WTC11 (cell line): ENCODE measurements at regions not wholly inside any gene's neighbourhood (a gene's known extent, or its start where the extent isn't known, plus 50 kb on each side); places are given as distances from the start of the nearest gene placed in this dataset.
"Not testable (repeated sequence)": the region's sequence is repeated elsewhere in the genome, so short reads cannot be mapped to it uniquely, and the experiment has no call there.

ENCODE experiments used
- ATAC-seq: fragments of 200-7000 bp; cut with Tn5 transposase; 2 replicates; pipeline ENCODE4 v1.10.0; 2021; ENCODE audit warnings: mild to moderate bottlenecking, moderate library complexity
- CTCF ChIA-PET: fragments of 300-600 bp; sonication (Branson Sonifier 250); formaldehyde crosslinking; loops from one replicate; lab custom pipeline; 2021; ENCODE audit warnings: antibody characterized with exemption; lab: Charles Lee
- POLR2A ChIA-PET: fragments of 350-600 bp; sonication (Branson Sonifier 250); formaldehyde crosslinking; loops from one replicate; lab custom pipeline; 2021; ENCODE audit warnings: antibody characterized with exemption; lab: Charles Lee
- DNase-seq: peaks from one replicate; pipeline ENCODE4 v3.0.0; 2021; ENCODE audit warnings: low spot score
- H3K27ac Mint-ChIP-seq: 2 replicates; pipeline ENCODE4 v1.8.0; 2021; ENCODE audit warnings: mixed read lengths
- H3K27me3 Mint-ChIP-seq: 2 replicates; pipeline ENCODE4 v1.8.0; 2021; ENCODE audit warnings: low read depth, mild to moderate bottlenecking, moderate library complexity, mixed read lengths
- H3K36me3 Mint-ChIP-seq: 2 replicates; pipeline ENCODE4 v1.8.0; 2021; ENCODE audit warnings: mixed read lengths
- H3K4me1 Mint-ChIP-seq: 2 replicates; pipeline ENCODE4 v1.8.0; 2022; ENCODE audit warnings: mixed read lengths
- H3K4me3 Mint-ChIP-seq: 2 replicates; pipeline ENCODE4 v1.8.0; 2021; ENCODE audit warnings: mild to moderate bottlenecking, moderate library complexity, mixed read lengths
- H3K9me3 Mint-ChIP-seq: 2 replicates; pipeline ENCODE4 v1.8.0; 2021; ENCODE audit warnings: mixed read lengths
- EMX1 ChIP-seq: fragments of 250-450 bp; sonication (Bioruptor Pico); IDR thresholded peaks from 2 replicates; pipeline ENCODE4 v1.8.0; 2021; ENCODE audit warnings: mild to moderate bottlenecking
- FOXJ3 ChIP-seq: sonication (generic); formaldehyde crosslinking; IDR thresholded peaks from 2 replicates; pipeline ENCODE4 v1.9.0; 2021; ENCODE audit warnings: missing genetic modification reagents, mild to moderate bottlenecking, borderline replicate concordance
- FOXK1 ChIP-seq: sonication (generic); formaldehyde crosslinking; IDR thresholded peaks from 2 replicates; pipeline ENCODE4 v1.8.0; 2022; ENCODE audit warnings: mild to moderate bottlenecking, moderate library complexity, missing genetic modification reagents
- GRHL2 ChIP-seq: fragments of 250-450 bp; sonication (Bioruptor Pico); IDR thresholded peaks from 2 replicates; pipeline ENCODE4 v1.8.0; 2022; ENCODE audit warnings: mild to moderate bottlenecking, moderate library complexity; ENCODE audit not compliant: insufficient replicate concordance, severe bottlenecking
- IRF2 ChIP-seq: sonication (generic); formaldehyde crosslinking; IDR thresholded peaks from 2 replicates; pipeline ENCODE4 v1.8.0; 2022; ENCODE audit warnings: low read depth, missing genetic modification reagents, borderline replicate concordance
- RORB ChIP-seq: fragments of 250-450 bp; sonication (Bioruptor Pico); IDR thresholded peaks from 2 replicates; pipeline ENCODE4 v1.9.0; 2021; ENCODE audit warnings: mild to moderate bottlenecking
- SMAD3 ChIP-seq: sonication (generic); formaldehyde crosslinking; IDR thresholded peaks from 2 replicates; pipeline ENCODE4 v1.8.0; 2022; ENCODE audit warnings: missing genetic modification reagents, mild to moderate bottlenecking, borderline replicate concordance
- SOX15 ChIP-seq: fragments of 250-450 bp; sonication (Bioruptor Pico); IDR thresholded peaks from 2 replicates; pipeline ENCODE4 v1.9.0; 2021; ENCODE audit warnings: mild to moderate bottlenecking
- ZNF121 ChIP-seq: sonication (generic); formaldehyde crosslinking; IDR thresholded peaks from 2 replicates; pipeline ENCODE4 v1.8.0; 2023; ENCODE audit warnings: missing genetic modification reagents
- ZNF263 ChIP-seq: sonication (generic); formaldehyde crosslinking; IDR thresholded peaks from 2 replicates; pipeline ENCODE4 v1.8.1; 2022; ENCODE audit warnings: low read depth, mild to moderate bottlenecking, moderate library complexity, missing genetic modification reagents
- ZNF317 ChIP-seq: sonication (generic); formaldehyde crosslinking; IDR thresholded peaks from 2 replicates; pipeline ENCODE4 v1.8.1; 2023; ENCODE audit warnings: low read depth, mild to moderate bottlenecking, moderate library complexity, missing genetic modification reagents, borderline replicate concordance
- ZNF396 ChIP-seq: fragments of 250-450 bp; sonication (Bioruptor Pico); IDR thresholded peaks from 2 replicates; pipeline ENCODE4 v1.8.0; 2021; ENCODE audit warnings: mild to moderate bottlenecking, moderate library complexity, borderline replicate concordance
- ZNF416 ChIP-seq: fragments of 250-450 bp; sonication (Bioruptor Pico); IDR thresholded peaks from 2 replicates; pipeline ENCODE4 v1.9.0; 2021; ENCODE audit warnings: mild to moderate bottlenecking, inconsistent platforms
- TF ChIP-seq, protein P1 (sequence below): sonication (generic); formaldehyde crosslinking; IDR thresholded peaks from 2 replicates; pipeline ENCODE4 v1.8.1; 2023; ENCODE audit warnings: mild to moderate bottlenecking, moderate library complexity, missing genetic modification reagents
- TF ChIP-seq, protein P2 (sequence below): sonication (generic); formaldehyde crosslinking; IDR thresholded peaks from 2 replicates; pipeline ENCODE4 v1.8.0; 2022; ENCODE audit warnings: mild to moderate bottlenecking, missing genetic modification reagents
- TF ChIP-seq, protein P3 (sequence below): sonication (generic); formaldehyde crosslinking; IDR thresholded peaks from 2 replicates; pipeline ENCODE4 v1.8.0; 2022; ENCODE audit warnings: mild to moderate bottlenecking, missing genetic modification reagents
- TF ChIP-seq, protein P4 (sequence below): sonication (generic); formaldehyde crosslinking; IDR thresholded peaks from 2 replicates; pipeline ENCODE4 v1.8.1; 2022; ENCODE audit warnings: missing genetic modification reagents, borderline replicate concordance
- TF ChIP-seq, protein P5 (sequence below): sonication (generic); formaldehyde crosslinking; IDR thresholded peaks from 2 replicates; pipeline ENCODE4 v1.8.0; 2023; ENCODE audit warnings: missing genetic modification reagents
- TF ChIP-seq, protein P6 (sequence below): sonication (generic); formaldehyde crosslinking; IDR thresholded peaks from 2 replicates; pipeline ENCODE4 v1.8.1; 2023; ENCODE audit warnings: mild to moderate bottlenecking, missing genetic modification reagents, moderate library complexity
- TF ChIP-seq, protein P7 (sequence below): sonication (generic); formaldehyde crosslinking; IDR thresholded peaks from 2 replicates; pipeline ENCODE4 v1.8.1; 2023; ENCODE audit warnings: mild to moderate bottlenecking, missing genetic modification reagents
- TF ChIP-seq, protein P8 (sequence below): fragments of 200-600 bp; IDR thresholded peaks from 2 replicates; pipeline ENCODE4 v1.8.0; 2022; ENCODE audit warnings: antibody characterized with exemption

DNA sequence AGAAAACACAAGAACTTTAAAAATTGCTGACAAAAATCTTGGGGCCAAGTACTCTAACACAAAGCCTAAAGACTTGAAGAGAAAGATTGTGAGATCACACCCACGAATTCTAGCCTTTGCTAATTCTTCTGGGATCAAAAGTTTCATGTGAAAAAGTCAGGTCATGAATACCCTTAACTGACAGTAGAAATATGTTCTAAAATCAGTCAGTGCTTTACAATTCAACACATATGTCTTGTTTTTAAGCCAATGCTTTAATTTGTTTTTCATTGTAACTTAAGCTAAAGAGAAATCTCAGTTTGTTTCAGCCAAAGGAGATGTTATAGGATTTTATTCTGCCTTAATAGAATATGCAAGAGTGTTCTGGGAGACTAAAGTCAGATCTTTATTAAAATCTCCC lies 78.2 kb upstream of the PLEKHG1 start:
- DNase-seq: no peak
- CTCF ChIA-PET: no interaction called here
- TF ChIP-seq, protein P1, sequence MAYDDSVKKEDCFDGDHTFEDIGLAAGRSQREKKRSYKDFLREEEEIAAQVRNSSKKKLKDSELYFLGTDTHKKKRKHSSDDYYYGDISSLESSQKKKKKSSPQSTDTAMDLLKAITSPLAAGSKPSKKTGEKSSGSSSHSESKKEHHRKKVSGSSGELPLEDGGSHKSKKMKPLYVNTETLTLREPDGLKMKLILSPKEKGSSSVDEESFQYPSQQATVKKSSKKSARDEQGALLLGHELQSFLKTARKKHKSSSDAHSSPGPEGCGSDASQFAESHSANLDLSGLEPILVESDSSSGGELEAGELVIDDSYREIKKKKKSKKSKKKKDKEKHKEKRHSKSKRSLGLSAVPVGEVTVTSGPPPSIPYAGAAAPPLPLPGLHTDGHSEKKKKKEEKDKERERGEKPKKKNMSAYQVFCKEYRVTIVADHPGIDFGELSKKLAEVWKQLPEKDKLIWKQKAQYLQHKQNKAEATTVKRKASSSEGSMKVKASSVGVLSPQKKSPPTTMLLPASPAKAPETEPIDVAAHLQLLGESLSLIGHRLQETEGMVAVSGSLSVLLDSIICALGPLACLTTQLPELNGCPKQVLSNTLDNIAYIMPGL (CRISPR knock-in tag): no peak
- TF ChIP-seq, protein P2, sequence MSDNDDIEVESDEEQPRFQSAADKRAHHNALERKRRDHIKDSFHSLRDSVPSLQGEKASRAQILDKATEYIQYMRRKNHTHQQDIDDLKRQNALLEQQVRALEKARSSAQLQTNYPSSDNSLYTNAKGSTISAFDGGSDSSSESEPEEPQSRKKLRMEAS (CRISPR knock-in tag): no peak
- no peak for TF ChIP-seq IRF2 (CRISPR knock-in tag)
- no peak for TF ChIP-seq ZNF263 (CRISPR knock-in tag)
- no peak for TF ChIP-seq ZNF121 (CRISPR knock-in tag)
- no peak for TF ChIP-seq EMX1
- no peak for TF ChIP-seq ZNF416 (CRISPR knock-in tag)
- H3K27me3 Mint-ChIP-seq: no peaks in the 10 kb centered on the region; the same call in 1 of the 2 replicates
- peaks cover 8% of the 10 kb centered on the region for H3K4me1 Mint-ChIP-seq
- H3K4me3 Mint-ChIP-seq: no peak overlapping the region
- peaks cover 11% of the 10 kb centered on the region for H3K36me3 Mint-ChIP-seq
- H3K9me3 Mint-ChIP-seq: peaks cover 29% of the 10 kb centered on the region
- ATAC-seq: no peak
- no peak overlapping the region for H3K27ac Mint-ChIP-seq
- POLR2A ChIA-PET: no interaction called here

DNA sequence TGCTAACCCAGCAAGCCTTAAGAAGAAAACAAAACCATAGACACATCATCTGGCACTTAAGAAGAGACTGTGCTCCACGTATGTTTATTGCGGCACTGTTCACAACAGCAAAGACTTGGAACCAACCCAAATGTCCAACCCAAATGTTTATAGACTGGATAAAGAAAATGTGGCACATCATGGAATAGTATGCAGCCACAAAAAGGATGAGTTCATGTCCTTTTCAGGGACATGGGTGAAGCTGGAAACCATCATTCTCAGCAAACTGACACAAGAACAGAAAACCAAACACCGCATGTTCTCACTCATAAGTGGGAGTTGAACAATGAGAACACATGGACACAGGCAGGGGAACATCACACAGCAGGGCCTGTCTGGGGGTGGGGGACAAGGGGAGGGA lies 76.5 kb upstream of the PLEKHG1 start:
- peaks cover 20% of the 10 kb centered on the region for H3K36me3 Mint-ChIP-seq
- CTCF ChIA-PET, H3K27ac Mint-ChIP-seq, H3K4me1 Mint-ChIP-seq, ATAC-seq, H3K27me3 Mint-ChIP-seq, POLR2A ChIA-PET, H3K4me3 Mint-ChIP-seq, DNase-seq: not testable (repeated sequence)
- peaks cover 39% of the 10 kb centered on the region for H3K9me3 Mint-ChIP-seq

DNA sequence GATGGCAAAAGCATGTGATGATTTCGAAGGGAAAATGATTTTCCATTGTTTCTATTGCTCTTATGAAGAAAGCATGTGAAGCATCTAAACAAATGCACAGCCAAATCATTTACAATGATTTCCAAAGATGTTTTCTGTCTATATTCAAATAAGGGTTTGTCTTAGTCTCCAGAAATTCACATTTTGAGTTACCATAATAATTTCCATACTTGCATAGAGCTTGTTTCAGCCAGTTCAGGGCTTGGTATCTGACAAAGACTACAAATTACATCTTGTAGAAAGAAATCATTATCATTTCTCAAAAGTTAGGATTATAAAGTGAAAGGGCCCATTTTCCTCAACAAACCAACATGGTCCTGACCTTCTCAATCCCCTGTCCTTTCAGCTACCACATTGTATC lies 74.4 kb upstream of the PLEKHG1 start:
- H3K36me3 Mint-ChIP-seq: peaks cover 20% of the 10 kb centered on the region
- H3K27ac Mint-ChIP-seq: no peak overlapping the region
- CTCF ChIA-PET: no interaction called here
- no peak overlapping the region for H3K4me3 Mint-ChIP-seq
- DNase-seq (no peak), ATAC-seq (no peak)
- POLR2A ChIA-PET: no interaction called here
- H3K4me1 Mint-ChIP-seq: peaks cover 14% of the 10 kb centered on the region
- TF ChIP-seq SOX15 (CRISPR knock-in tag): no peak
- no peak for TF ChIP-seq GRHL2
- TF ChIP-seq, protein P3, sequence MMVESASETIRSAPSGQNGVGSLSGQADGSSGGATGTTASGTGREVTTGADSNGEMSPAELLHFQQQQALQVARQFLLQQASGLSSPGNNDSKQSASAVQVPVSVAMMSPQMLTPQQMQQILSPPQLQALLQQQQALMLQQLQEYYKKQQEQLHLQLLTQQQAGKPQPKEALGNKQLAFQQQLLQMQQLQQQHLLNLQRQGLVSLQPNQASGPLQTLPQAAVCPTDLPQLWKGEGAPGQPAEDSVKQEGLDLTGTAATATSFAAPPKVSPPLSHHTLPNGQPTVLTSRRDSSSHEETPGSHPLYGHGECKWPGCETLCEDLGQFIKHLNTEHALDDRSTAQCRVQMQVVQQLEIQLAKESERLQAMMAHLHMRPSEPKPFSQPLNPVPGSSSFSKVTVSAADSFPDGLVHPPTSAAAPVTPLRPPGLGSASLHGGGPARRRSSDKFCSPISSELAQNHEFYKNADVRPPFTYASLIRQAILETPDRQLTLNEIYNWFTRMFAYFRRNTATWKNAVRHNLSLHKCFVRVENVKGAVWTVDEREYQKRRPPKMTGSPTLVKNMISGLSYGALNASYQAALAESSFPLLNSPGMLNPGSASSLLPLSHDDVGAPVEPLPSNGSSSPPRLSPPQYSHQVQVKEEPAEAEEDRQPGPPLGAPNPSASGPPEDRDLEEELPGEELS (CRISPR knock-in tag): no peak
- TF ChIP-seq SMAD3 (CRISPR knock-in tag): no peak
- no peak for TF ChIP-seq FOXJ3 (CRISPR knock-in tag)
- TF ChIP-seq, protein P4, sequence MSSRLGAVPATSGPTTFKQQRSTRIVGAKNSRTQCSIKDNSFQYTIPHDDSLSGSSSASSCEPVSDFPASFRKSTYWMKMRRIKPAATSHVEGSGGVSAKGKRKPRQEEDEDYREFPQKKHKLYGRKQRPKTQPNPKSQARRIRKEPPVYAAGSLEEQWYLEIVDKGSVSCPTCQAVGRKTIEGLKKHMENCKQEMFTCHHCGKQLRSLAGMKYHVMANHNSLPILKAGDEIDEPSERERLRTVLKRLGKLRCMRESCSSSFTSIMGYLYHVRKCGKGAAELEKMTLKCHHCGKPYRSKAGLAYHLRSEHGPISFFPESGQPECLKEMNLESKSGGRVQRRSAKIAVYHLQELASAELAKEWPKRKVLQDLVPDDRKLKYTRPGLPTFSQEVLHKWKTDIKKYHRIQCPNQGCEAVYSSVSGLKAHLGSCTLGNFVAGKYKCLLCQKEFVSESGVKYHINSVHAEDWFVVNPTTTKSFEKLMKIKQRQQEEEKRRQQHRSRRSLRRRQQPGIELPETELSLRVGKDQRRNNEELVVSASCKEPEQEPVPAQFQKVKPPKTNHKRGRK: no peak
- TF ChIP-seq, protein P5, sequence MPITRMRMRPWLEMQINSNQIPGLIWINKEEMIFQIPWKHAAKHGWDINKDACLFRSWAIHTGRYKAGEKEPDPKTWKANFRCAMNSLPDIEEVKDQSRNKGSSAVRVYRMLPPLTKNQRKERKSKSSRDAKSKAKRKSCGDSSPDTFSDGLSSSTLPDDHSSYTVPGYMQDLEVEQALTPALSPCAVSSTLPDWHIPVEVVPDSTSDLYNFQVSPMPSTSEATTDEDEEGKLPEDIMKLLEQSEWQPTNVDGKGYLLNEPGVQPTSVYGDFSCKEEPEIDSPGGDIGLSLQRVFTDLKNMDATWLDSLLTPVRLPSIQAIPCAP (CRISPR knock-in tag): no peak
- TF ChIP-seq, protein P6, sequence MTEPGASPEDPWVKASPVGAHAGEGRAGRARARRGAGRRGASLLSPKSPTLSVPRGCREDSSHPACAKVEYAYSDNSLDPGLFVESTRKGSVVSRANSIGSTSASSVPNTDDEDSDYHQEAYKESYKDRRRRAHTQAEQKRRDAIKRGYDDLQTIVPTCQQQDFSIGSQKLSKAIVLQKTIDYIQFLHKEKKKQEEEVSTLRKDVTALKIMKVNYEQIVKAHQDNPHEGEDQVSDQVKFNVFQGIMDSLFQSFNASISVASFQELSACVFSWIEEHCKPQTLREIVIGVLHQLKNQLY (CRISPR knock-in tag): no peak
- no peak for TF ChIP-seq RORB (CRISPR knock-in tag)
- TF ChIP-seq FOXK1 (CRISPR knock-in tag): no peak
- TF ChIP-seq, protein P7, sequence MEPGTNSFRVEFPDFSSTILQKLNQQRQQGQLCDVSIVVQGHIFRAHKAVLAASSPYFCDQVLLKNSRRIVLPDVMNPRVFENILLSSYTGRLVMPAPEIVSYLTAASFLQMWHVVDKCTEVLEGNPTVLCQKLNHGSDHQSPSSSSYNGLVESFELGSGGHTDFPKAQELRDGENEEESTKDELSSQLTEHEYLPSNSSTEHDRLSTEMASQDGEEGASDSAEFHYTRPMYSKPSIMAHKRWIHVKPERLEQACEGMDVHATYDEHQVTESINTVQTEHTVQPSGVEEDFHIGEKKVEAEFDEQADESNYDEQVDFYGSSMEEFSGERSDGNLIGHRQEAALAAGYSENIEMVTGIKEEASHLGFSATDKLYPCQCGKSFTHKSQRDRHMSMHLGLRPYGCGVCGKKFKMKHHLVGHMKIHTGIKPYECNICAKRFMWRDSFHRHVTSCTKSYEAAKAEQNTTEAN (CRISPR knock-in tag): no peak
- TF ChIP-seq ZNF317 (CRISPR knock-in tag): no peak
- TF ChIP-seq, protein P8, sequence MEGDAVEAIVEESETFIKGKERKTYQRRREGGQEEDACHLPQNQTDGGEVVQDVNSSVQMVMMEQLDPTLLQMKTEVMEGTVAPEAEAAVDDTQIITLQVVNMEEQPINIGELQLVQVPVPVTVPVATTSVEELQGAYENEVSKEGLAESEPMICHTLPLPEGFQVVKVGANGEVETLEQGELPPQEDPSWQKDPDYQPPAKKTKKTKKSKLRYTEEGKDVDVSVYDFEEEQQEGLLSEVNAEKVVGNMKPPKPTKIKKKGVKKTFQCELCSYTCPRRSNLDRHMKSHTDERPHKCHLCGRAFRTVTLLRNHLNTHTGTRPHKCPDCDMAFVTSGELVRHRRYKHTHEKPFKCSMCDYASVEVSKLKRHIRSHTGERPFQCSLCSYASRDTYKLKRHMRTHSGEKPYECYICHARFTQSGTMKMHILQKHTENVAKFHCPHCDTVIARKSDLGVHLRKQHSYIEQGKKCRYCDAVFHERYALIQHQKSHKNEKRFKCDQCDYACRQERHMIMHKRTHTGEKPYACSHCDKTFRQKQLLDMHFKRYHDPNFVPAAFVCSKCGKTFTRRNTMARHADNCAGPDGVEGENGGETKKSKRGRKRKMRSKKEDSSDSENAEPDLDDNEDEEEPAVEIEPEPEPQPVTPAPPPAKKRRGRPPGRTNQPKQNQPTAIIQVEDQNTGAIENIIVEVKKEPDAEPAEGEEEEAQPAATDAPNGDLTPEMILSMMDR: no peak
- TF ChIP-seq ZNF396 (CRISPR knock-in tag): no peak
- TF ChIP-seq, protein P1 (CRISPR knock-in tag): no peak
- peaks cover 14% of the 10 kb centered on the region for H3K27me3 Mint-ChIP-seq
- H3K9me3 Mint-ChIP-seq: peaks cover 33% of the 10 kb centered on the region
